Kidney epithelial cell (primary cell): ENCODE measurements at regions not wholly inside any gene's neighbourhood (a gene's known extent, or its start where the extent isn't known, plus 50 kb on each side); places are given as distances from the start of the nearest gene placed in this dataset.

Source experiments
- DNase-seq: peaks from one replicate; pipeline ENCODE4 v3.0.0-alpha.2; 2010; ENCODE audit warnings: low read depth
- H3K27me3 ChIP-seq: 2 replicates; pipeline ENCODE4 v1.6.0; 2011; ENCODE audit warnings: low read length; ENCODE audit not compliant: control insufficient read depth, insufficient read depth
- H3K36me3 ChIP-seq: 2 replicates; pipeline ENCODE4 v1.5.1; 2011; ENCODE audit warnings: low read length; ENCODE audit not compliant: control insufficient read depth, insufficient read depth
- H3K4me3 ChIP-seq: 2 replicates; pipeline ENCODE4 v1.5.1; 2011; ENCODE audit warnings: low read depth, mild to moderate bottlenecking, control low read depth, low read length
- CTCF ChIP-seq: IDR thresholded peaks from 2 replicates; pipeline ENCODE4 v1.5.1; 2011; ENCODE audit warnings: mild to moderate bottlenecking, moderate library complexity, low read length, control low read depth, inconsistent platforms; ENCODE audit not compliant: insufficient read depth, poor library complexity, severe bottlenecking

GRCh38 chr15:95169541-95170459, 938.4 kb downstream of the MCTP2 start:
- TF ChIP-seq CTCF = no peak
- no peaks in the 10 kb centered on the region for H3K36me3 ChIP-seq
- H3K4me3 ChIP-seq = no peak overlapping the region
- DNase-seq = no peak
- H3K27me3 ChIP-seq = no peaks in the 10 kb centered on the region

GRCh38 chr15:95170561-95171380, 939.4 kb downstream of the MCTP2 start:
- no peaks in the 10 kb centered on the region for H3K36me3 ChIP-seq
- H3K4me3 ChIP-seq = no peak overlapping the region
- no peak for TF ChIP-seq CTCF
- DNase-seq = no peak
- H3K27me3 ChIP-seq = no peaks in the 10 kb centered on the region

GRCh38 chr15:95171564-95171963, 940.2 kb downstream of the MCTP2 start:
- no peak for TF ChIP-seq CTCF
- no peaks in the 10 kb centered on the region for H3K36me3 ChIP-seq
- no peaks in the 10 kb centered on the region for H3K27me3 ChIP-seq
- no peak overlapping the region for H3K4me3 ChIP-seq
- DNase-seq = no peak

GRCh38 chr15:95174301-95175259, 943.2 kb downstream of the MCTP2 start:
- no peak for TF ChIP-seq CTCF
- H3K36me3 ChIP-seq = no peaks in the 10 kb centered on the region
- H3K4me3 ChIP-seq = no peak overlapping the region
- no peaks in the 10 kb centered on the region for H3K27me3 ChIP-seq
- DNase-seq = peak; percentile 18

GRCh38 chr15:95175914-95176658, 944.7 kb downstream of the MCTP2 start:
- H3K36me3 ChIP-seq = no peaks in the 10 kb centered on the region
- H3K27me3 ChIP-seq = no peaks in the 10 kb centered on the region
- TF ChIP-seq CTCF = no peak
- no peak overlapping the region for H3K4me3 ChIP-seq
- no peak for DNase-seq
